Ramos (cell line): ENCODE measurements at regions not wholly inside any gene's neighbourhood (a gene's known extent, or its start where the extent isn't known, plus 50 kb on each side); places are given as distances from the start of the nearest gene placed in this dataset.

Experiments
- in situ Hi-C: fragments of 300-500 bp; cut with MboI; formaldehyde crosslinking; loops from one replicate; pipeline ENCODE4 v1.14.3; 2022; ENCODE audit warnings: low sequenced_read_pairs; ENCODE audit not compliant: unreplicated experiment

DNA sequence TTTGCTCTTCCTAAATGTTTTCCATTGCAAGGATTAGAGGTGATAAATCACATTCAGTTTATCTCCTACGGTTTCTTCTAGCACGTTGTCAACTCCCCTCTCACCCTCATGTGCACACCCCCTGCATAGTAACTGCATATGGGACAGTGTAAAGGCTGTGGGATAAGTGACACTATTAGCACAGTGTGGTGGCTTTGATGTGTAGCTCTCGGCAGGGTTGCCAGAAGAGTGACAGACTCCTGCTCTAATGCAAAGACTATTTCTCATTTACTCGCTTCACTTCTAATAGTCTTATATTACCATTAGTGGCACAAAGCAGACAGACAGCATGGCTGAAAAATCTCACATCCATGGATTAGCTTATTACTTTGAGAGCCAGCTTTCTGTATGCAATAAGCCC lies 454.6 kb downstream of the CETN3 start:
- in situ Hi-C loops: no loop called here

DNA sequence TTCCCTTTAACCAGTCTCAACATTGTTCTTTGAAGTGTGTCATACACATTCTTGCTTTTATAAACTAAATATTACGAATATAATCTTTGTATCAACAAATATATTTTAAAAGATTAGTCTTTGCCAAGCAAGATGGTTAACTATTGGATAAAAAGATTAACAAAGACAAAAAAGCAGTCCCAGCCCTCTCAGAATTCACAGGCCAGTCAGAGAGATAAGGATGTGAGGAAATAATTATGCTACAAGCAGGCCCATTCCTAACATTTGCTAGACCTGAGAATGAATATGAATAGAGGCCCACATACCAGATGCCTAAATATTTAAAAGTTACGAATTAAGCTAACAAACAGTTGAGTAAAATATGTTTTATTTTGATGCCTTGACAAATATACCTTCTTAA lies 457.7 kb downstream of the CETN3 start:
- in situ Hi-C loops: no loop called here

DNA sequence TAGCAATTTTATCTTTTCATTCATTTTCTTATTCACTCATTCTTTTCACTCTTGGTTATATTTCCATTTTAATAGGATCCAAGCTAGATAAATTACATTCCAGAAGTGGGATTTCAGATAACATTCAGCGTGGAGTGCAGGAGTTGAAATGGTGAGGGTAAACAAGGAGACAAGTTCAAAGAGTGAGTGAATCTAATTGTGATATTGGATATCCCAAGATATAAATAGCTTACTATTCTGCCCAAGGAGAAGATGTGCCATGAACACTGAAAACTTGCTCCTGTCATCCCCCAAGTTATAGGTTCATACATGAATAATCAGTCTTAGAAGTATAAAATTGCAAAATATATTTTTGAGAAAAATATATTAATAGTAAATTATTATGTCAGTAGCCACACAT lies 459.3 kb downstream of the CETN3 start:
- in situ Hi-C loops: no loop called here

DNA sequence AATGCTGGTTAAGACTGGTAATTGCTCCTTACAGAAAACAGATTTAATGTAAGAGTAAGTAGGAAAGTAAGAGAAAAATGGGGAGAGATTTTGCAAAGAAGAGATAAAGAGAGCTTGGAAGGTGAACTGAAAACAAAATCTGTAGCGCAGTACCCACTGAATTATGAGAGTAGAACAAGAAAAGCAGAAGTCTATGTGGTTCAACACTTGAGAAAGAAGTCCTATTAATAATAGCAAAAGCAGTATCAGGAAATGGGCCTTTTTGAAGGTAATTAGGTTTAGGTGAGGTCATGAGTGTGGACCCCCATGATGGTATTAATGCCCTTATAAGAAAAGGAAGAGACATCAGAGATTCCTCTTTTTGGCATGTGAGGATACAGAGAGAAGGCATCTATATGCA lies 460.6 kb downstream of the CETN3 start:
- in situ Hi-C loops: no loop called here

DNA sequence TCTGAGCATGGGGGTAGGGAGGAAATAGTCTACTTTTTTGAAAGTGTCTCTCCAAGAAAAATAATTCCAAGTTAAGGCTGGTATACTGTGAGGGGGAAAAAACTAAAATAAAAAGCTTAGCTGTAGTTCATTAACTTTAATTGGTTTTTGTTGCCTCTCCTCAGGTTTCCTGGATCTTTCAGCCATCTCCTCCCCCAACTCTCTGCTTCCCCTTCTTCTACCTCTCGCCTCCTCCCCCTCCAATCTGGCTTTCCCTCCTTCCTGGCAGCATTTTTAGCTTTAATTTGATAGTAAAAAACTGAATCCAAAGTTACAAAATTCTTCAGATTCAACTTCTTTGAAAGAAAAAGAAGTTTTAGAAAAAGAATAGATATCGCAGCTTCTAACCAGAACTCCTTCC lies 462.6 kb downstream of the CETN3 start:
- in situ Hi-C loops: no loop called here

DNA sequence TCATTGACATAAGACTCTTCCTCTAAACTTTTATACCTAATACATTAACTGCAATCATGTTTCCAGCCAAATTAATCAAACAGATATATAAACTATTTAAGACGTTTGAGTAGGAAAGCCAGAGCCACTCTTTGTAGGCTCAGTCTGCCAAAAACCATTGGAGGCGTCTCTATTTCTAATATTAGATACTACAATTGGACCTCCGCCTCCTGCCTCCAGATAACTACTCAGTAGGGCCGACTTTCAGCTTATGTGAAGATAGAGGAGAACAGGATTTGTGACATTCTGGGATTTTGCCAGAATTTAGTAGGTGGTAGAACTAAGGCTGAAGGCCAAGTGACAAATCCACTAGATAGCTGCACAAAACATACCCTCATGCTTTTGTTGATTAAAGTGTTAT lies 463.0 kb downstream of the CETN3 start:
- in situ Hi-C loops: no loop called here

DNA sequence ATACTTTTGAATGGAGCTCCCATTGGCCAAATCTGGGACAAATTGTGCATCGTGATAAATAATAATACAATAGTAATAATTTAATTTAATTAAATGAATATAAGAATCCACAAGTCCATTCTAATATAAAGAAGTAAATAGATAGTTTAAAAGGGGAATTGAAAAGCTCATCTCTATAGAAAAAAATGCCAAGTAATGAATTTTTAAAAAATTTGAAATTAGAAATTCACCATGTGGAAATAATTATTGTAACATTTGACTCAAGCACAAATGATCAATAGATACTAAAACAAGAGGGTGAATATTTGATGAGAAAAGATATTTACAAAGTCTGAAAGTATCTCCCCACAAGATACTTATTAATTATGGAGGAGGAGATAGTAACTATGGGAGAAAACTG lies 467.4 kb downstream of the CETN3 start:
- in situ Hi-C loops: no loop called here

DNA sequence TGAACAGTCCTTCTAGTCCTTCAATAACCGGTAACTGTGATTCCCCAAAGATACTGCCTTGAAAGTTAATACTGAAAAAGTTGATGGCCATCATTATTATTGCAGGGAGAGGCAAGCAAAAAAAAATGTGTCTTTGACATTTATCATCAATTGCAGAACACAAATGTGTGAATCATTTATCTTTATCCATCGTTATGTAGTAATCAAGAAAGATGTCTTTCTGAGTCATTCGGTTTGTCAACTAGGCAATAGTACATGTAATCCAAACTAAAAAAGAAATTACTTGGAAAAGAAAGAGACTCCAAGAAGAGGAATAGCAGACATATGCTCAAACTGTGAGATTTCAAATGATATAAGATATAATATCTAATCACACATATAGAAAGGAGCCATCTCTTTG lies 473.0 kb downstream of the CETN3 start:
- in situ Hi-C loops: no loop called here

DNA sequence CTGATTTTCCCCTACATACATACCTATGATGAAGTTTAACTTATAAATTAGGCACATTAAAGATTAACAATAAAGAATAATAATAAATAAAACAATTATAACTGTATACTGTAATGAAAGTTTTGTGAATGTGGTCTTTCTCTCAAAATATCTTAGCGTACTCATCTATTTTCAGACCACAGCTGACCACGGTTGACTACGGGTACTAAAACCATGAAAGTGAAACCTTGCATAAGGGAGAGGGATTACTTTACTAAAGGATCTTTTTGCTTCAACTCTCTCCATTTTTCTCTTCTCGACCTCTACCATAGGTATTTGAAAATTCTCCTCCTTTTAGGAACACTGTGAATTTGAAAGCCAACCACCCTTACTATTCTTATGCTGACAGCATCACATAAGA lies 475.5 kb downstream of the CETN3 start:
- in situ Hi-C loops: no loop called here

DNA sequence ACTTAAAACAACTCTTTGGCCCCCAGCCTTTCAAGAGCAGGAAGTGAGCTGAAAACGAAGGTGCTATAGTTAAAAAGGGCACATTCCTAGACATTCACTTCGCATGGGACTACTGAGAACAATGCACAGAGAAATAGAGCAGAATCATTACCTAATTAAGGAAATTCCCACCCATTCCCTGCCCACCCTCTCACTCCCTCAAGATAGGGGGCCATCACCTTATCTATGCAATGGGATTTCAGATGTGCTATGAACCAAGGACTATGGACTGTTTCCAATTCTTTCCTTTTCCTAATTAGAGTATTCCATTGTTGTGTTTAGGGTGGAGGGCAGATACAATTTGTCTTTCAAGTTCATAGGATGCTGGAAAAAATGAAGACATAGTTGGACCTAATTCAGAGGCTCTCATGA lies 476.8 kb downstream of the CETN3 start:
- in situ Hi-C loops: no loop called here

DNA sequence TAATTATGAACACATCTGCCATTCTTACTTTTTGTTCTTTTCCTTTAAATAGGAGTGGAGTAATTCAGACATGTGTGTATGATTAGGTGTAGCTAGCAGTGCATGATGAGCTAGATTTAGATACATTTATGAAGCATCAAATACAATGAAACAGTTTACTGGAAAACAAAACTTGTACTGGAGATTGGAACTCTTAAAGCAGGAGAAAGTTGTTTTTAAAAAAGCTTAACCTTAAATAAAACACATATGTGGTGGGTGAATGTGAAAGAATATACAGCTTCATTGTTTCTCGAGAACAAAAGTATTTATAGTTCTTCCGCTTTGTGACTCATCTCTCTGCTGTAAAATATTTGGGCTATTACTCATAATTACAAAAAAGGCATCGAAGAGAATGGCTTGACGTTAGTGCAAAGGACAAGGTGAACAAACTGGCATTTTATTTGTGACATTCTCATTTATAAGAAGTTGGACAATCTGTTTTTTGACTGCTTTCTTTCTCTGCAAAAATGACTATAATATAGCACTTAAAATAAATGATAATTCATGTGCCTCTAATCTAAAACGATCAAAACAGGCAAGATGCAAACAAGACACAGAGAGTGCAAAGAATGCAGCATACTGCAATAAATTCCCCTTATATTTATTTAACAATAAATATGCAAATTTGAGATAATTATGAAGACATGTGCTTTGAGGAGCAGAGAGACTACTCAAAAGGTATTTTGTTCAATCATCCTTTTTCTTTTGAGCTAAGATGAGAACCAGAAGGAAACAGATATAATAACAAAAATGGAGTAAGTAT lies 478.8 kb downstream of the CETN3 start:
- in situ Hi-C loops: no loop called here

DNA sequence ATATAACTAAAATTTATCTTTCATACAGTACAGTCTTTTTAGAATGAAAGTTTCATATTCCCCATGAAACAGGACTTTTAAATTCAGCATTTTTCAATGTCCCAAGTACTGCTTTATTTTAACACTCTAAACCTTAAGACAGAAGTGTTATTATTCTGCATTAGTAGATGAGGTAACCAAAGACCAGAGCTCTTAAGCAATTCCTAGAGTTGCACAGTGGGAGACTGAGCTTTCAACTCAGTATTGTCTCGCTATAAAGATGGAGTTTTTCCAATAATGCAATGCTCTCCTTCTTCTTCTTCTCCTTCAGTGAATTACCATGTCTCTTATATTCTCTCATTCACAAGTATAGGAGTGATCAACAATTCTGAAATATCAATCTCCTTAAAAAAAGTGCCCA lies 479.7 kb downstream of the CETN3 start:
- in situ Hi-C loops: no loop called here

DNA sequence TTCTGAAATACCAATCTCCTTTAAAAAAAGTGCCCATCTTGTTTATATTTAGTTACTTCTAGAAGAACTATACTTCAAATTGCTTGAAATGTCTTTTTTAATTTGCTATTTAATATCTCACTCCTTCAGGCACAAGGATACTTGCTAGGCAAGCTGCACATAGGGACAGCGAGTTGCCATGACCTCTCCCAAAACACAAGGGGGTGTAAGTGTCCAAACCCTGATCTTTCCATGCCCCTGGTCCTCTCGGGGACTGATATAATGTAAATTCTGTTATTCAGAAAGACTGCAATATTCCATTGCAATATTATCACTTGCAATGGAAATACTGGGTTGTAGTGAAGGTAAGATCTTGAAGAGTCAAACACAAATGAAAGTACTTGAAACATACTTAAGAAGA lies 480.4 kb downstream of the CETN3 start:
- in situ Hi-C loops: no loop called here

DNA sequence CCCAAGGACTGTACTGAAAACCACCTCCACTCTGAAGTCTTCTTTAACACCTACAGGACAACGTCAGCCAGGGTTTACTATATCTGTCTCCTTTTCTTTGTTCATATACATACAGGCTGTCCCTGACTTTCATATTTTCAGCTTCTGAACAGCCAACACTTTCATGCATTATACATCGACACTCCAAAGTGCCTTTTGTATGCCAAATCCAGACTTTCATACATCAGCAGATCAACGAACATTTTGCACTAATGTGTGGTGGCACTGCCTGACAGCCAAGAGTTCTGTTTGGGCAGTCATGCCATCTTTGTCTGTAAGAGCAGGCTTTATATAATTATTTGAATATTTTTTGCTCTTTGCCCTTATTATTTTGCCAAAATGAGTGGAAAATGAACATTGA lies 487.4 kb downstream of the CETN3 start:
- in situ Hi-C loops: no loop called here

DNA sequence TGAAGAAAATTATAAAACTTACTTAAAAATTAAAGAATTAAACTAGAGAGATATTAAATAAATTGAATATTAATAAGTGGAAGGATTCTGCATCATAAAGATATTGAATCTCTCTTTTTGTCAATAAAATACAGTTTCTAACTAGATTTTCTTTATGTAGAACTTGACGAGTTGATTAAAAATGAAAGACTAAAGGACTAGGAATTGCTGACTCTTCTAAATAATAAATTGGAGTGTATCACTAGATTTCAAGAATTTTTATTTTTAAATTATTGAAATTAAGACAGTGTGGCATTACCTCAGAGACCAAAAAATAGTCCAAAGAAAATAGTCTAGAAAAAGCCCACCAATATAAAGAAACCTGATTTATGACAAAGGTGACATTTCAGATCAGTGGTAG lies 492.4 kb downstream of the CETN3 start:
- in situ Hi-C loops: no loop called here

DNA sequence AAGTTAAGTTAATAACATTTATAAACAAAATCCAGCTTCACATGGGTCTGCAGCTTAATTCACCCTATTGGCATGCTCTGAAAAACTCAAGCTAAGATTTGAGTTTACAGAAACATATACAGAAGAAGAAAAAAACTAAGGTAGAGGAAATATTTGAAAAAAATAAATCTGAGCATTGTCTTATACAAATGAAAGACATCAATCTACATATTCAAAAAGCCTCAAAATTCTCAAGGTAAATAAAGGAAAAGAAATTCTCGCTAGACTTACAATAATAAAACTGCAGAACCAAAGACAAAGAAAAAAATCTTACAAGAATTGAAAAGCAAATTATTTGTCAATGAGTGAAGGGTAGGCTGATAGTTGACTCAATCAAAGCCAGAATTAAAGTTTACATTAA lies 493.4 kb downstream of the CETN3 start:
- in situ Hi-C loops: no loop called here

DNA sequence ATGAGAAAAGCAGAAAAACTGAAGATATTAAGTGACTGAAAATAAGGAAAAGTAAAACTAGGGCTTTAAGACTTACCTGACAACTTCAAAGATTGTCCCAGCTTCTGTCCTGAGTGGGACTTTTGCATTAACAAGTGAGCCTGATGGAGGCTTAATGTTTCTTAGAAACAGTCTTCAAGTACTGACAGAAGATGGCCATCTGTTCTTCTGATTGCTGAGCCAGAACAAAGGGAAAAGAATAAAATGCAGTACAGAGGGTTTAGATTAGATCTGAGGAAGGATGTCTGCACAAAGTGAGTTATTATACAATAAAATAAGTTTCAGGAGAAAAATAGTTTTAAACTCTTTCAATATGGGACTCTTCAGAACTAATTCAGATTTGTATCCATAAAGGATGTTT lies 500.7 kb downstream of the CETN3 start:
- in situ Hi-C loops: no loop called here

DNA sequence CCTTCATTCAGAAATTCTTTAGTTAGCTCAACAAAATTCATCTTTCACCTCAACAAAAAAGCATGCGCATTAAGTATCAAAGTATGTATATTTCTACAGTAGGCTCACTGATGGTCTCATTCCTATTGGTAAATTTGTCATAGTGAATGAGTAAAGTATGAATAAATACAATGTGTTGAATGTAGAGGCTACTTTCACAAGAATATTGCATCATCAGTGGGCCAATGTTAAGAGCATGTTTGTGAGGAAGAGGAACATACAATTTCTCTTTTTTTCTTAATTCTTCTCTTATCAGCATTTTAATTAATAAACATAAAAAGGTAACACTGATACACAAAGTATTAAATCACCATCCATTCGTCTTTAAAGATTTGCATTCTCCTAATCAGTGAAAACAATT lies 505.1 kb downstream of the CETN3 start:
- in situ Hi-C loops: no loop called here

DNA sequence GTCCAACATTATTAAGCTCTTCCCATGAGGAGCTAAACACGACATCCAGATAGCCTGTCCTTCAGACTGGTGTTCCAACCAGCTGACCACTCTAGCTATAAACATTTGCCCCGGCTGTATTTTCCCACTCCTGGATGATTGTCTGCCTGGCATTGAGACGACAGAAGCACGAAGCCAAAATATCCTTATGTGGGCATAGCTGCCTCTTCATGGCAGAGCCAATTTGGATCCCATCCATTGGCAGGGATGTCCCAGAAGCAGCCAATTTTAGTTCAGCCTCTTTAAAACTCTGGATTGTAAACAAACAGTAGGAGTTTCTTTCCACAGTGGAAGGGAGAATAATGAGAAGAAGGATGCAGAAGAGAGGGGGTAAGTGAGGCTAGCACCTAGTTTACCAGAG lies 507.6 kb downstream of the CETN3 start:
- in situ Hi-C loops: no loop called here

DNA sequence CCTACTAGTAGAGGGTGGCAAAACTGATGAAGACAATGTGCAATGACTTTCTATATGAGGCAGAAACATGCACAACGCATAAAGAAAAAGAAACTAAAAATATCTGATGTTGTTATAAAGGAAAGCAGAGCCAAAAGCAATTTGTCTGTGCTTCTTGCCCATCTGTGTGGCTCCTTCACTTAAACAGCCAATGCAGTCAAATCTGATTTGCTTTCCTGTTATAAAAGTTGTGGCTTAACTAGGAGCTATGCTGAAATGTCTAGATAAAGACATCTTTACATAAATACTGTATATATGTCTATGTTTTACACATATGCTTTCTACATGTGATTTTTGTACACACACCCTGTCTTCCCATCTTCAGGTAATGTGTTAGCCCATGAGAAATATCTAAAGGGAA lies 508.2 kb downstream of the CETN3 start:
- in situ Hi-C loops: no loop called here

DNA sequence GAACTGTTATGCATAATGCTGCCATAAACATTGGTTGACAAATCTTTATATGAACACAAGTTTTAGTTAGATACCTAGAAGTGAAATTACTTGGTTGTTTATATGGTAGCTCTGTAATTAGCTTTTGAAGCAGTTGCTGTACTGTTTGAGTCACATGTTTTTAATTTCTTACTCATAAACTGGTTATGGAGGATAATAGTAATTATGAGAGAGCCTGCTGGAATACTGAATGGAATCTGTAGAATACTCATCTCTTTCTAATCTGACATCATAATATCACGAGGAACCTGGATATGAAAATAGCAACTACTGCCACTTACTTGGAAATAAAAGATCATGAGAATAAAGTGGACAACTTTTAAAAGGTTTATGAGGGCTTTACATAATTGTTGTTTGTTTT lies 509.2 kb downstream of the CETN3 start:
- in situ Hi-C loops: no loop called here

DNA sequence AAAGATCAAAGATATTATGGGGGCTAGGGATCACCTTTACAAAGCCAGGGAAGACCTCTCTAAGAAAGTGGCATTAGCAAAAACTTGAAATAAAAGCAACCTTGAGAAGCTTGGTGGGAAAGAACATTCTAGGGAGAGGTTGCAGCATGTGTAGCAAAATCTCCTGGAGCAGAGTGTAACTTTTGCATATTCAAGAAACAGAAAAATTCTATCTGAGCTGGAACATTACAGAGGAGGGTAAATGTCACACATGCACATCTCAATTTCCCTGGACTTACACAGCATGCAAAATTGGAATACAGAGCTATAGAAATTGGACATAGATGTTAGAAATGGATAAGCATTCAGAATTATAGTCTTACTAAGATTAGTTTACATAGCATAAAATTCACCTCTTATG lies 510.0 kb downstream of the CETN3 start:
- in situ Hi-C loops: no loop called here

DNA sequence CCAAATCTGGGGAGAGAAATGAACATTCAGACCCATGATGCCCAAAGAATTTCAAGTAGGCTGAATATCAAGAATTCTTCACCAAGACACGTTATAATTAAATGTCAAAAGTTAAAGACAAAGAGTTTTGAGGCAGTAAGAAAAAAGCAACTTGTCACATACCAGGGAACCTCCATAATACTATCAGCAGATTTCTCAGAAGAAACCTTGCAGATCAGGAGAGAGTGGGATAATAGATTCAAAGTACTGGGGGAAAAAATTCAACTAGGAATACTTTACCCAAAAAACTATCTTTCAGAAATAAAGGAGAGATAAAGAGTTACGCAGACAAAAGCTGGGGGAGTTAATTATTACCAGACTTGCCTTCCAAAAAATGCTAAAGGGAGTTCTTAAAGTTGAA lies 516.0 kb downstream of the CETN3 start:
- in situ Hi-C loops: no loop called here
